DND-41 (cell line): ENCODE measurements at regions not wholly inside any gene's neighbourhood (a gene's known extent, or its start where the extent isn't known, plus 50 kb on each side); places are given as distances from the start of the nearest gene placed in this dataset.

Experiments used
- ATAC-seq: fragments of 200-7000 bp; cut with Tn5 transposase; 3 replicates; pipeline ENCODE4 v1.9.1; 2021; ENCODE audit warnings: low read depth; ENCODE audit not compliant: insufficient read depth
- DNase-seq: peaks from one replicate; pipeline ENCODE4 v3.0.0-alpha.2; 2020
- H2AFZ ChIP-seq: 2 replicates; pipeline ENCODE4 v1.6.0; 2012; ENCODE audit warnings: low read depth, low read length
- H3K27ac ChIP-seq: 2 replicates; pipeline ENCODE4 v1.5.1; 2012; ENCODE audit warnings: low read length, inconsistent platforms
- H3K27me3 ChIP-seq: fragments of 200-600 bp; sonication (generic); 2 replicates; pipeline ENCODE4 v1.6.0; 2012; ENCODE audit warnings: low read length, mild to moderate bottlenecking, inconsistent platforms; ENCODE audit not compliant: insufficient read depth, poor library complexity
- H3K36me3 ChIP-seq: 2 replicates; pipeline ENCODE4 v1.5.1; 2012; ENCODE audit warnings: low read length, inconsistent platforms; ENCODE audit not compliant: insufficient read depth
- H3K4me1 ChIP-seq: 2 replicates; pipeline ENCODE4 v1.5.1; 2012; ENCODE audit warnings: mild to moderate bottlenecking, low read length; ENCODE audit not compliant: insufficient read depth
- H3K4me2 ChIP-seq: 2 replicates; pipeline ENCODE4 v1.6.0; 2012; ENCODE audit warnings: mild to moderate bottlenecking, moderate library complexity, low read length, inconsistent platforms; ENCODE audit not compliant: insufficient read depth
- H3K4me3 ChIP-seq, 2 experiments: fragments of 200-600 bp in 1 of 2; shearing (Covaris generic) in 1 of 2; 2 replicates each; pipeline ENCODE4 v1.5.1; 2012 to 2016; ENCODE audit warnings: inconsistent platforms in 2 of 2, low read length in 2 of 2, mild to moderate bottlenecking in 2 of 2, low read depth in 1 of 2, moderate library complexity in 1 of 2
- H3K79me2 ChIP-seq: 2 replicates; pipeline ENCODE4 v1.6.0; 2012; ENCODE audit warnings: low read length, inconsistent platforms; ENCODE audit not compliant: insufficient read depth
- H3K9ac ChIP-seq: 2 replicates; pipeline ENCODE4 v1.6.0; 2012; ENCODE audit warnings: low read depth, mild to moderate bottlenecking, inconsistent platforms, low read length, moderate library complexity
- H3K9me3 ChIP-seq: 2 replicates; pipeline ENCODE4 v1.5.1; 2012; ENCODE audit warnings: low read length, moderate library complexity, mild to moderate bottlenecking, inconsistent platforms; ENCODE audit not compliant: insufficient read depth, severe bottlenecking
- H4K20me1 ChIP-seq: 2 replicates; pipeline ENCODE4 v1.6.0; 2012; ENCODE audit warnings: low read length; ENCODE audit not compliant: insufficient read depth
- CTCF ChIP-seq: IDR thresholded peaks from 2 replicates; pipeline ENCODE4 v1.5.1; 2012; ENCODE audit warnings: borderline replicate concordance, low read length, moderate library complexity, mild to moderate bottlenecking; ENCODE audit not compliant: poor library complexity, severe bottlenecking; ENCODE audit errors: extremely low read depth
- EZH2 ChIP-seq: IDR thresholded peaks from 3 replicates; pipeline ENCODE4 v1.6.1; 2012; ENCODE audit warnings: borderline replicate concordance, low read depth, mild to moderate bottlenecking, moderate library complexity, low read length, inconsistent platforms; ENCODE audit not compliant: severe bottlenecking

- Histone ChIP-seq H3K9me3 (no peaks in the 10 kb centered on the region), H3K4me1 (no peaks in the 10 kb centered on the region), H3K27me3 (no peaks in the 10 kb centered on the region), H3K36me3 (no peaks in the 10 kb centered on the region), H3K79me2 (no peaks in the 10 kb centered on the region), H3K27ac (no peak overlapping the region), H3K4me3 (no peak overlapping the region), H3K9ac (no peak overlapping the region), H3K4me2 (no peak overlapping the region), H4K20me1 (no peaks in the 10 kb centered on the region), H2AFZ (no peak overlapping the region)
- TF ChIP-seq EZH2 (no peak), CTCF (no peak)
- DNase-seq (no peak), ATAC-seq (no peak)
These were observed 504.2 kb upstream of the PSMD7 start for GRCh38 chr16:73792199-73793020.

- Histone ChIP-seq H3K27ac (no peak overlapping the region), H3K79me2 (no peaks in the 10 kb centered on the region), H3K36me3 (no peaks in the 10 kb centered on the region), H3K4me1 (no peaks in the 10 kb centered on the region), H3K4me2 (no peak overlapping the region), H3K9me3 (no peaks in the 10 kb centered on the region), H3K4me3 (no peak overlapping the region), H4K20me1 (no peaks in the 10 kb centered on the region), H3K9ac (no peak overlapping the region), H3K27me3 (peaks cover 4% of the 10 kb centered on the region), H2AFZ (no peak overlapping the region)
- no peak for DNase-seq
- ATAC-seq, result no peak
- TF ChIP-seq EZH2 (no peak), CTCF (no peak)
These were observed 515.3 kb upstream of the PSMD7 start for GRCh38 chr16:73781297-73781696.

- no peak overlapping the region for H2AFZ ChIP-seq
- no peak overlapping the region for H3K9ac ChIP-seq
- no peaks in the 10 kb centered on the region for H3K9me3 ChIP-seq
- no peak overlapping the region for H3K4me2 ChIP-seq
- no peaks in the 10 kb centered on the region for H4K20me1 ChIP-seq
- H3K27me3 ChIP-seq, result peaks cover 4% of the 10 kb centered on the region
- DNase-seq, result no peak
- no peaks in the 10 kb centered on the region for H3K4me1 ChIP-seq
- TF ChIP-seq CTCF (no peak), EZH2 (no peak)
- no peak for ATAC-seq
- H3K36me3 ChIP-seq, result no peaks in the 10 kb centered on the region
- H3K27ac ChIP-seq, result no peak overlapping the region
- no peak overlapping the region for H3K4me3 ChIP-seq
- H3K79me2 ChIP-seq, result no peaks in the 10 kb centered on the region
These were observed 517.7 kb upstream of the PSMD7 start for GRCh38 chr16:73778887-73779286.
